ENCODE measurements at regions not wholly inside any gene's neighbourhood (a gene's known extent, or its start where the extent isn't known, plus 50 kb on each side); places are given as distances from the start of the nearest gene placed in this dataset.

- no peaks in the 10 kb centered on the region for H3K27me3 Mint-ChIP-seq (ENCODE audit: low read depth)
- no peaks in the 10 kb centered on the region for H3K9me3 Mint-ChIP-seq
- no peaks in the 10 kb centered on the region for H3K36me3 Mint-ChIP-seq (ENCODE audit: low read depth)
- H3K27ac Mint-ChIP-seq, result no peak overlapping the region
- H3K4me3 Mint-ChIP-seq, result no peak overlapping the region
- H3K4me1 Mint-ChIP-seq (ENCODE audit: low read depth), result no peaks in the 10 kb centered on the region
Observed at GRCh38 chr2:58557176-58557575, 316.1 kb upstream of the FANCL start.

- Mint-ChIP-seq H3K27ac (no peak overlapping the region), H3K9me3 (no peaks in the 10 kb centered on the region), H3K4me1 (ENCODE audit: low read depth) (no peaks in the 10 kb centered on the region), H3K4me3 (no peak overlapping the region), H3K36me3 (ENCODE audit: low read depth) (no peaks in the 10 kb centered on the region), H3K27me3 (ENCODE audit: low read depth) (no peaks in the 10 kb centered on the region)
Observed at GRCh38 chr2:58553937-58554336, 312.8 kb upstream of the FANCL start.

DNA sequence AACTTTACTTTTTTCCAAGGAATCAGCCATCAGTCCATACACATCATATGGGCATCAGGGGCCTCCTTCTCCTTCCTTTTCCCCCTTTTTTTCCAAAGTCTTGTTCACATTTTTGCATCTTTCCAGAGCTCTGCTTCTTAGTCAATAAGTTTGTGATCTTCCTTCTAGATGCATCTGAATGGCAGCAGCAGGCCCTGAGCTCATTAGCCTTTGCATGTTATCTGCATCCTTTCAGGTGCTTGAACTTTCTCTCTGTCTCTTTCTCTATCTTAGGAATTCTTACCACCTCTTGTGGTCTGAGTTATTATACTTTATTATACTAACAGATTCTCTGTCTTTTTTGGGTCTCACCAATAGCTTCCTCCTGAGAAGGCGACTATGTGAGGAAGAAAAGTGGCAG, 312.4 kb upstream of the FANCL start:
- H3K4me3 Mint-ChIP-seq, result no peak overlapping the region

GRCh38 chr2:58545300-58546280, 304.5 kb upstream of the FANCL start:
- H3K4me1 Mint-ChIP-seq (ENCODE audit: low read depth), result no peaks in the 10 kb centered on the region
- no peaks in the 10 kb centered on the region for H3K36me3 Mint-ChIP-seq (ENCODE audit: low read depth)
- H3K9me3 Mint-ChIP-seq, result no peaks in the 10 kb centered on the region
- H3K4me3 Mint-ChIP-seq, result no peak overlapping the region
- peaks cover 2% of the 10 kb centered on the region for H3K27me3 Mint-ChIP-seq (ENCODE audit: low read depth)
- no peak overlapping the region for H3K27ac Mint-ChIP-seq

More for the DNA sequence above, 312.4 kb upstream of the FANCL start:
- Mint-ChIP-seq H3K4me1 (ENCODE audit: low read depth) (no peaks in the 10 kb centered on the region), H3K27me3 (ENCODE audit: low read depth) (no peaks in the 10 kb centered on the region), H3K27ac (no peak overlapping the region), H3K9me3 (no peaks in the 10 kb centered on the region), H3K36me3 (ENCODE audit: low read depth) (no peaks in the 10 kb centered on the region)

GRCh38 chr2:58543442-58543841, 302.3 kb upstream of the FANCL start:
- H3K27me3 Mint-ChIP-seq (ENCODE audit: low read depth), result peaks cover 3% of the 10 kb centered on the region
- no peak overlapping the region for H3K4me3 Mint-ChIP-seq
- no peaks in the 10 kb centered on the region for H3K36me3 Mint-ChIP-seq (ENCODE audit: low read depth)
- no peaks in the 10 kb centered on the region for H3K9me3 Mint-ChIP-seq
- no peaks in the 10 kb centered on the region for H3K4me1 Mint-ChIP-seq (ENCODE audit: low read depth)
- H3K27ac Mint-ChIP-seq, result no peak overlapping the region

DNA sequence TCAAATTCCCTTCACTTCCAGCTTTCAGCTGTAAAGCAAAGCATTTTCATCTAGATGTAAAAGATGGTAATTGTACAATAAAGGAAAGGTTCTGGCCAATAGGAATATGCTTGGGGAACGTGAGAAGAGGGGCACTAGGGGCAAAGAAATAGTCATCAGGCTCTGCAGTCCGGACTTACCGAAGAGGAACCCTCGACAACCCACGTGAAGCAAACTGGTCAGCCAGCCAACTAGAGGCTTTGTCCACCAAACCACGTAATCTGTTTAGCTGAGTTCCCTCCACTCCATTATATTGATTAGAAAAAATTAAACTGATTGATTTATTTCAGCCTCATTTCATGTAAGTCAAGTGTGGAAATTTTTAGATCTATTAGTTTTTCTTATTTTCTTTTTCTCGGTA, 300.4 kb upstream of the FANCL start:
- no peaks in the 10 kb centered on the region for H3K4me1 Mint-ChIP-seq (ENCODE audit: low read depth)
- no peaks in the 10 kb centered on the region for H3K36me3 Mint-ChIP-seq (ENCODE audit: low read depth)
- H3K27ac Mint-ChIP-seq, result no peak overlapping the region
- no peaks in the 10 kb centered on the region for H3K9me3 Mint-ChIP-seq
- no peak overlapping the region for H3K4me3 Mint-ChIP-seq
- peaks cover 3% of the 10 kb centered on the region for H3K27me3 Mint-ChIP-seq (ENCODE audit: low read depth)

DNA sequence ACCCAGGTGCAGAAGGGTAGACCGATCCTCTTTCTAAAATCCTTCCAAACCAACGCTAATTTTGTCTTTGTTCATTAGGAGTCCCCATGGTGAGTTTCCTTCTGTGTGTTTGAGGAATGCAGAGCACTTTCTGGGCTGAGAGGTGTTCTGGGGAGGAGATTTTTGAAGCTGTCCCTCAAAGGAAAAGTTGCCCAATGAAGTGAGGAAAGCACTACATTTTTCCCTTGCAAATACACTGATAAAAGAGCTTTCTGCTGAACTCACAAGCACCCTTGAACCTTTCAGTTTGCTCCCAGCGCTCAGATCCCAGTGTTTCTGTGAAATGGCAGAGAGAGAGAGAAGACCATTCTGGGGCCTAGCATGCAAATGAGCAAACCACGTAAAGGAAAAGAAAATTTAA, 299.6 kb upstream of the FANCL start:
- no peaks in the 10 kb centered on the region for H3K36me3 Mint-ChIP-seq (ENCODE audit: low read depth)
- H3K27me3 Mint-ChIP-seq (ENCODE audit: low read depth), result peaks cover 3% of the 10 kb centered on the region
- H3K27ac Mint-ChIP-seq, result no peak overlapping the region
- no peaks in the 10 kb centered on the region for H3K9me3 Mint-ChIP-seq
- no peak overlapping the region for H3K4me3 Mint-ChIP-seq
- no peaks in the 10 kb centered on the region for H3K4me1 Mint-ChIP-seq (ENCODE audit: low read depth)

GRCh38 chr2:58539973-58540372, 298.8 kb upstream of the FANCL start:
- Mint-ChIP-seq H3K4me3 (no peak overlapping the region), H3K27me3 (ENCODE audit: low read depth) (peaks cover 3% of the 10 kb centered on the region), H3K27ac (no peak overlapping the region), H3K9me3 (no peaks in the 10 kb centered on the region), H3K4me1 (ENCODE audit: low read depth) (no peaks in the 10 kb centered on the region), H3K36me3 (ENCODE audit: low read depth) (no peaks in the 10 kb centered on the region)

GRCh38 chr2:58535990-58536389, 294.9 kb upstream of the FANCL start:
- Mint-ChIP-seq H3K36me3 (ENCODE audit: low read depth) (no peaks in the 10 kb centered on the region), H3K4me1 (ENCODE audit: low read depth) (no peaks in the 10 kb centered on the region), H3K4me3 (no peak overlapping the region), H3K27me3 (ENCODE audit: low read depth) (peaks cover 3% of the 10 kb centered on the region), H3K27ac (no peak overlapping the region), H3K9me3 (no peaks in the 10 kb centered on the region)

DNA sequence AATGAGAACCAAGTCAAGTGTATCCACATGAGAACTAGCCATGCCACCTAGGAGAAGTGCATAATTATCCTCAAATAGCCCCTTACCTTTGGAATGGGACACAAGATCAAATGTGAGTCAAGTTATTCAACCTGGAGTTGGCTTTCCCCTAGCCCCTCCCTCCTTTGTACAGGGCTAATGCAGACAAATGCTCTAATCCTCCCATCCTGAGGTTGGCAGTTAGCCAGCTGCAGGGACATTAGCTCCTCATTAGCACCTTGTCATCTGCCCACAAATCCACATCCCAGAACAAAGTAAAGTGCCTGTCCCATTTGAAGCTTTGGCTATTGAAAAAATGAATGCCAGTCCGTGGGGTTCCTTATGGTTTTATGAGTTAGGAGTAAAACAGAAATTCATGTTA, 294.1 kb upstream of the FANCL start:
- Mint-ChIP-seq H3K9me3 (no peaks in the 10 kb centered on the region), H3K4me3 (no peak overlapping the region), H3K27me3 (ENCODE audit: low read depth) (no peaks in the 10 kb centered on the region), H3K27ac (no peak overlapping the region), H3K36me3 (ENCODE audit: low read depth) (no peaks in the 10 kb centered on the region), H3K4me1 (ENCODE audit: low read depth) (no peaks in the 10 kb centered on the region)

- no peaks in the 10 kb centered on the region for H3K36me3 Mint-ChIP-seq (ENCODE audit: low read depth)
- H3K4me3 Mint-ChIP-seq, result no peak overlapping the region
- no peaks in the 10 kb centered on the region for H3K4me1 Mint-ChIP-seq (ENCODE audit: low read depth)
- H3K27me3 Mint-ChIP-seq (ENCODE audit: low read depth), result no peaks in the 10 kb centered on the region
- no peaks in the 10 kb centered on the region for H3K9me3 Mint-ChIP-seq
- no peak overlapping the region for H3K27ac Mint-ChIP-seq
Observed at GRCh38 chr2:58533376-58533775, 292.3 kb upstream of the FANCL start.

GRCh38 chr2:58532641-58533040, 291.5 kb upstream of the FANCL start:
- no peaks in the 10 kb centered on the region for H3K9me3 Mint-ChIP-seq
- H3K4me3 Mint-ChIP-seq, result no peak overlapping the region
- no peaks in the 10 kb centered on the region for H3K27me3 Mint-ChIP-seq (ENCODE audit: low read depth)
- H3K4me1 Mint-ChIP-seq (ENCODE audit: low read depth), result no peaks in the 10 kb centered on the region
- H3K36me3 Mint-ChIP-seq (ENCODE audit: low read depth), result no peaks in the 10 kb centered on the region
- H3K27ac Mint-ChIP-seq, result no peak overlapping the region

- no peaks in the 10 kb centered on the region for H3K9me3 Mint-ChIP-seq
- peaks cover 5% of the 10 kb centered on the region for H3K27me3 Mint-ChIP-seq (ENCODE audit: low read depth)
- no peak overlapping the region for H3K27ac Mint-ChIP-seq
- H3K36me3 Mint-ChIP-seq (ENCODE audit: low read depth), result no peaks in the 10 kb centered on the region
- H3K4me3 Mint-ChIP-seq, result no peak overlapping the region
- H3K4me1 Mint-ChIP-seq (ENCODE audit: low read depth), result no peaks in the 10 kb centered on the region
Observed at GRCh38 chr2:58527647-58528046, 286.5 kb upstream of the FANCL start.

- H3K4me1 Mint-ChIP-seq (ENCODE audit: low read depth), result no peaks in the 10 kb centered on the region
- no peak overlapping the region for H3K27ac Mint-ChIP-seq
- no peaks in the 10 kb centered on the region for H3K36me3 Mint-ChIP-seq (ENCODE audit: low read depth)
- peaks cover 9% of the 10 kb centered on the region for H3K27me3 Mint-ChIP-seq (ENCODE audit: low read depth)
- H3K9me3 Mint-ChIP-seq, result no peaks in the 10 kb centered on the region
- no peak overlapping the region for H3K4me3 Mint-ChIP-seq
Observed at GRCh38 chr2:58521803-58522554, 280.9 kb upstream of the FANCL start.

GRCh38 chr2:58520903-58521302, 279.8 kb upstream of the FANCL start:
- H3K36me3 Mint-ChIP-seq (ENCODE audit: low read depth), result no peaks in the 10 kb centered on the region
- H3K27me3 Mint-ChIP-seq (ENCODE audit: low read depth), result peaks cover 6% of the 10 kb centered on the region
- no peaks in the 10 kb centered on the region for H3K4me1 Mint-ChIP-seq (ENCODE audit: low read depth)
- no peak overlapping the region for H3K27ac Mint-ChIP-seq
- no peak overlapping the region for H3K4me3 Mint-ChIP-seq
- H3K9me3 Mint-ChIP-seq, result no peaks in the 10 kb centered on the region

All from T-helper 1 cell treated with Interleukin-12 subunit alpha and Interleukin-12 subunit beta and Interleukin-4 antibody, amounts not matched to agents 30 μg/mL and 1 μg/mL, for 36 hours (primary cell).